22Rv1 (cell line): ENCODE measurements at regions not wholly inside any gene's neighbourhood (a gene's known extent, or its start where the extent isn't known, plus 50 kb on each side); places are given as distances from the start of the nearest gene placed in this dataset.

Experiments
- CTCF ChIP-seq: fragments of 450-650 bp; IDR thresholded peaks from 2 replicates; pipeline ENCODE4 v1.5.1; 2017; ENCODE audit warnings: mild to moderate bottlenecking
- ZFX ChIP-seq: fragments of 450-650 bp; IDR thresholded peaks from 2 replicates; pipeline ENCODE4 v1.6.1; 2017; ENCODE audit warnings: antibody characterized with exemption, borderline replicate concordance

DNA sequence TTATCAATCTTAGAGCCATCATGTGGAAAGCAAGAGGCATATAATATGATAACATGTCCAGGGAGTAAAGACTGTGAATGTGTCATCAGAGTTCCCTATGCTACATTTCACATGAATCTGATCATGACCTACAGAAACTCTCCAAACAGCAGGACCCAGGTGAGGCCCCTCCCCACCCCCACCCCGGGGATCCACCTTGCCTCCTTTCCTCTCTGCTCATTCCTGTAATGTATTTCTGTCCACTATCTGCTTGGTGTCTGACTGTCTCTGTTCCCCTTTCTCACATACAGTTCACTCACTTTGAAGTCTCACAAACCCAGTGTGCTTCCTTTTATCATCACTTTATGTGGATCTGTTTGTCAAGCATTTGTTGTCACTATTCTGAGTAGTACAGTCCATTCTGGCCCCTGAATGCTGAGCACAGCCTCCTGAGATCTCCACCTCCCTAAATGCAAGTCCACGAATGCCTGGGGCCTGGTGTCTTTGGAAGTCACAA, 76.4 kb upstream of the SMARCA2 start:
- TF ChIP-seq CTCF (no peak), ZFX (no peak)
